Mammary epithelial cell (primary cell): ENCODE measurements at regions not wholly inside any gene's neighbourhood (a gene's known extent, or its start where the extent isn't known, plus 50 kb on each side); places are given as distances from the start of the nearest gene placed in this dataset.
"Not testable (repeated sequence)": the region's sequence is repeated elsewhere in the genome, so short reads cannot be mapped to it uniquely, and the experiment has no call there.

Source experiments
- CTCF ChIP-seq, 2 donors: IDR thresholded peaks in 1 of 2; conservative IDR thresholded peaks in 1 of 2; 2 replicates each; pipeline ENCODE4 v1.5.1; 2011 to 2012; ENCODE audit warnings: inconsistent platforms in 2 of 2, low read length in 2 of 2, mild to moderate bottlenecking in 2 of 2, control low read depth in 1 of 2, low read depth in 1 of 2; ENCODE audit not compliant: insufficient read depth in 1 of 2; ENCODE audit errors: extremely low read depth in 1 of 2
- EZH2 ChIP-seq: IDR thresholded peaks from 2 replicates; pipeline ENCODE4 v1.6.1; 2012; ENCODE audit warnings: low read length, inconsistent platforms, borderline replicate concordance

- not testable (repeated sequence) for TF ChIP-seq CTCF (conservative IDR thresholded peaks at IDR 0.05 in 1 of 2, IDR thresholded peaks at IDR 0.05 in 1 of 2; ENCODE audit: extremely low read depth in 1 of 2, insufficient read depth in 1 of 2, low read depth in 1 of 2, low read length in 2 of 2); EZH2
These were observed 73.8 kb upstream of the SPATA31A3 start for GRCh38 chr9:67066140-67066539.
